ENCODE measurements at regions not wholly inside any gene's neighbourhood (a gene's known extent, or its start where the extent isn't known, plus 50 kb on each side); places are given as distances from the start of the nearest gene placed in this dataset.

DNA sequence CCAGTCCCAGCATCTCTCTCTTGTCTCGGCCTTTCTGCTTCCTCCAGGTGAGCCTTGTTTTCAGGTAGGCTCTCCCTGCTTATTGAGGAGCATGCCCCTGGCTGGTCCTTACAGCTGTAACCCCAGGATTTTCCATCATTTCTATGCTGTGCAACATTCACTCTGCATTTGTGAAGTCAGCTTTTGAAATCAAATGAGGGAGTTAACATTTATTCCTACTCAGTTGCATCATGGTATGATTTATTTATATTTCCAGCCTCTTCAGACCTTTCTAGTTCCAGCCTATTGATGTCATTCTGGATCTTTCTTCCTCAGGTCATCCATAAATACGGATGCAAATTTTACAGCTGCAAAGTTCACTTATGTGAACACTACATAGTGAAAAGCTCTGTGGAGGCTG is 755.6 kb downstream of the TYW1 start:
- intact Hi-C loops (cut with DNase I; ENCODE audit: low total_unique reads): no loop called here

DNA sequence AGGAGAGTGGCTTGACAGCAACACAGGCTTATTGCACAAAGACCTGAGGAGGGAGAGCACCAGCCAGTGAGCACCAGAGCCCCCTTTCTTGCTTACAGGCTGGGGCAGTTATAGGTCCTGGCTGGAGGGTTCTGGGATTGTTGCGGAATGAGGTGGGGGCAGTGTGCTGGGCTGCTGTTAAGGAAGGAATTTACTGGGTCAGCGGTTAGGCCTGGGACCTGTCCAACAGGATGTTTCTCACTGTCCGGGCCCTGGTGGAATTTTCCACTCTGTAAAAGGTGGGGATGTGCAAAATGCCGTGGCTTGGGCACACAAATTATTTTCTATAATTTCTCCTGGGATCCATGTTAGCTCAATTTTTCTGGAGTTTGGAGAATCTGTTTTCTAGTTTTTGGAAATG is 757.3 kb downstream of the TYW1 start:
- TF ChIP-seq, protein P1, sequence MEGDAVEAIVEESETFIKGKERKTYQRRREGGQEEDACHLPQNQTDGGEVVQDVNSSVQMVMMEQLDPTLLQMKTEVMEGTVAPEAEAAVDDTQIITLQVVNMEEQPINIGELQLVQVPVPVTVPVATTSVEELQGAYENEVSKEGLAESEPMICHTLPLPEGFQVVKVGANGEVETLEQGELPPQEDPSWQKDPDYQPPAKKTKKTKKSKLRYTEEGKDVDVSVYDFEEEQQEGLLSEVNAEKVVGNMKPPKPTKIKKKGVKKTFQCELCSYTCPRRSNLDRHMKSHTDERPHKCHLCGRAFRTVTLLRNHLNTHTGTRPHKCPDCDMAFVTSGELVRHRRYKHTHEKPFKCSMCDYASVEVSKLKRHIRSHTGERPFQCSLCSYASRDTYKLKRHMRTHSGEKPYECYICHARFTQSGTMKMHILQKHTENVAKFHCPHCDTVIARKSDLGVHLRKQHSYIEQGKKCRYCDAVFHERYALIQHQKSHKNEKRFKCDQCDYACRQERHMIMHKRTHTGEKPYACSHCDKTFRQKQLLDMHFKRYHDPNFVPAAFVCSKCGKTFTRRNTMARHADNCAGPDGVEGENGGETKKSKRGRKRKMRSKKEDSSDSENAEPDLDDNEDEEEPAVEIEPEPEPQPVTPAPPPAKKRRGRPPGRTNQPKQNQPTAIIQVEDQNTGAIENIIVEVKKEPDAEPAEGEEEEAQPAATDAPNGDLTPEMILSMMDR (IDR thresholded peaks at IDR 0.05): no peak
- intact Hi-C loops (cut with DNase I; ENCODE audit: low total_unique reads): no loop called here
- Histone ChIP-seq H3K36me3 (no peaks in the 10 kb centered on the region), H3K27me3 (no peaks in the 10 kb centered on the region), H3K27ac (no peak overlapping the region), H3K4me3 (no peak overlapping the region), H3K4me1 (no peaks in the 10 kb centered on the region), H3K9me3 (no peaks in the 10 kb centered on the region)
- DNase-seq: no peak

More for the DNA sequence above, 755.6 kb downstream of the TYW1 start:
- H3K4me1 ChIP-seq: no peaks in the 10 kb centered on the region
- H3K27ac ChIP-seq: no peak overlapping the region
- no peaks in the 10 kb centered on the region for H3K9me3 ChIP-seq
- H3K36me3 ChIP-seq: no peaks in the 10 kb centered on the region
- DNase-seq: no peak
- no peaks in the 10 kb centered on the region for H3K27me3 ChIP-seq
- no peak overlapping the region for H3K4me3 ChIP-seq
- TF ChIP-seq, protein P1 (IDR thresholded peaks at IDR 0.05): no peak

DNA sequence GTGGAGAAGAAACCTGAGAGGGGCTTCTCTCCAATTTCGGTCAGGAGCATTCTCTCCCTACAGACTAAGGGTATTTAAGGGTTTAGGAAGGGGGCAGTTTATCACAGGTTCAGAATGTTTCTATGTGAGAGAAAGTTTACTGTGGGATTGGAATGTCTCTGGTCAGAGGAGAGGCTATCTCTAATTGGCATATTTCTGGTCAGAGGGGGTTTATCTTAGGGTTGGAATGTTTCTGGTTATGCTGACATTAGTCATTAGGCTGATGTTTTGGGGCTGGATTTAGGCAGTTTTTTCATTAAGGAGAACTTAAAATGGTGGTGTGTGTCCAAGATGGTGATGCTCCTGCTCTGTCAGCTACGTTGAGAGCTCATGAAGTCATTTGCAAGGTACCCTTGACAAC is 758.0 kb downstream of the TYW1 start:
- no peak overlapping the region for H3K4me3 ChIP-seq

DNA sequence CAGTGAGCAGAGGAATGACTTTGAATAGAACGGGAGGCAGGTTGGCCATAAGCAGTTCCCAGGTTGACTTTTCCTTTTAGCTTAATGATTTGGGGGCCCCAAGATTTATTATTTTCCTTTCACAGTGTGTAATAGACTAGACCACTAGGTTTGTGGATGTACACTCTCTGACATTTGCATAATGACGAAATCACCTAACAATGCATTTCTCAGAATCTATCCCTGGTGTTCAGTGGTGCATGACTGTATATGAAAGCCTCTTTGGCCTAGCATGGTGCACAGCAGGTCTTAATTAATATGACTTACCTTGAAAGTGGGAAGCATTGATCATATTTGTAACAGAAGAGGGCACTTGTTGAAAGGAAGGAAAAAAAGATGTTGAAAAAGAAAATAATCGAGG is 761.9 kb downstream of the TYW1 start:
- TF ChIP-seq, protein P1 (IDR thresholded peaks at IDR 0.05): no peak
- H3K4me1 ChIP-seq: no peaks in the 10 kb centered on the region
- intact Hi-C loops (cut with DNase I; ENCODE audit: low total_unique reads): no loop called here
- DNase-seq: no peak
- no peaks in the 10 kb centered on the region for H3K9me3 ChIP-seq
- no peak overlapping the region for H3K4me3 ChIP-seq
- H3K36me3 ChIP-seq: no peaks in the 10 kb centered on the region
- no peak overlapping the region for H3K27ac ChIP-seq
- no peaks in the 10 kb centered on the region for H3K27me3 ChIP-seq

More for the DNA sequence above, 758.0 kb downstream of the TYW1 start:
- no peaks in the 10 kb centered on the region for H3K27me3 ChIP-seq
- intact Hi-C loops (cut with DNase I; ENCODE audit: low total_unique reads): no loop called here
- DNase-seq: no peak
- H3K9me3 ChIP-seq: no peaks in the 10 kb centered on the region
- TF ChIP-seq, protein P1 (IDR thresholded peaks at IDR 0.05): no peak
- H3K36me3 ChIP-seq: no peaks in the 10 kb centered on the region
- no peaks in the 10 kb centered on the region for H3K4me1 ChIP-seq
- no peak overlapping the region for H3K27ac ChIP-seq

DNA sequence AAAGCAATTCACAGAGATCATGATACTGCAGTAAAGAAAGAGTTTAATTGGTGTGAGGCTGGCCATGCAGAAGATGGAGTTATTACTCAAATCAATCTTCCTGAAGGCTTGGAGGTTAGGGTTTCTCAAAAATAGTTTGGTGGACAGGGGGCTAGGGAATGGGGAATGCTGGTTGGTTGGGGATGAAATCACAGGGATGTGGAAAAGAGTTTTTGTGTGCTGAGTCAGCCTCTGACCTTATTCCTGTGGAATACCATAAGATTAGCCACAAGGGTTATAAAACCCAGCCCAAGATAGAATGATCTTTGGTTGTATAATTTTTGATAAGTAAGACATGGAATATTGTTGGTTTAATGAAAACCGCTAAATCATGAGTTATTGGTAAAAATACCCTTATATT is 764.3 kb downstream of the TYW1 start:
- TF ChIP-seq, protein P1 (IDR thresholded peaks at IDR 0.05): no peak
- intact Hi-C loops (cut with DNase I; ENCODE audit: low total_unique reads): no loop called here

DNA sequence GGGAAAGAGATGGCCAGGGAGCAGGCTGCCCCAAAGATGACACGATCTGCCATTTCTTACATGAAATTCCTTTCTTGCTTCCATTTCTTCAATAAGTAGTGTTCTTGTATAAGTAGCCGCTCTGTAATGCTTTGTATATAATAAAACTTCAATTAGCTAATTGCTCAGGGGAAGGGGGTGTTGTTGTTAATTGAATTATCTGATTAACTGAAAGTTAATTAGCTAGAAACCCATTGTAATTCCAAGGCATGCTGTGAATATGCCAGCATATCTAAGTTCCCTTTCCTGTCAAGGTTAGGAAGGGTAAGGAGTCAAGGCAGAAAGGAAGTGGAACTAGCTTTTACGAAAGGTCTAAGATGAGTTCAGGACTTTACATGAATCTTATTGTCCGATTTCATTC is 765.9 kb downstream of the TYW1 start:
- H3K9me3 ChIP-seq: peaks cover 0 to 6% (median 0%) of the 10 kb centered on the region in 3 donors
- H3K4me3 ChIP-seq: no peak overlapping the region
- H3K27ac ChIP-seq: no peak overlapping the region
- TF ChIP-seq, protein P1 (IDR thresholded peaks at IDR 0.05): no peak
- H3K27me3 ChIP-seq: no peaks in the 10 kb centered on the region
- intact Hi-C loops (cut with DNase I; ENCODE audit: low total_unique reads): no loop called here
- no peak for DNase-seq
- no peaks in the 10 kb centered on the region for H3K4me1 ChIP-seq
- H3K36me3 ChIP-seq: no peaks in the 10 kb centered on the region

More for the DNA sequence above, 764.3 kb downstream of the TYW1 start:
- H3K4me1 ChIP-seq: no peaks in the 10 kb centered on the region
- no peaks in the 10 kb centered on the region for H3K9me3 ChIP-seq
- no peak for DNase-seq
- no peaks in the 10 kb centered on the region for H3K27me3 ChIP-seq
- H3K27ac ChIP-seq: no peak overlapping the region
- H3K4me3 ChIP-seq: no peak overlapping the region
- no peaks in the 10 kb centered on the region for H3K36me3 ChIP-seq
